ENCODE measurements at regions not wholly inside any gene's neighbourhood (a gene's known extent, or its start where the extent isn't known, plus 50 kb on each side); places are given as distances from the start of the nearest gene placed in this dataset.

DNA sequence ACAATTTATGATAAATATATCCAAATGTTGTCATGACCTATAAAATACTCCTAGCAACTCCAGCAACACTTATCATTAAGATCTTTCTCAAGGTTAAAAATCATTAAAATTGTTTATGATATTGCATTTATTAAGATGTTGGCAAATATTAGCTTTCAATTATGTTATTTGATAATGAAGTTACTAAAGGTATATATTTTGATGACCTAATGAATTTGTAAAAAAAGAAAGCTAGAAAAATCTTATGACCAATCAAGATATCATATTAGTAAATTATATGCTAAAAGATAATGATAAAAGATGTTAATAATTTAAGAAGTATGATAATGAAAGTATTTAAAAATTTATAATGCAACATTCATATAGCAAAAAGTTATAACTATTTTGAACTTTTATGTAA, 66.3 kb upstream of the RAB18 start:
- DNase-seq (ENCODE audit: low read depth, low spot score) (no peak), FAIRE-seq (no peak)
- no peak overlapping the region for H3K27ac ChIP-seq (ENCODE audit: insufficient read depth, low read depth, low read length)
- H3K9me3 ChIP-seq (replicated peaks; ENCODE audit: control insufficient read depth, insufficient read depth, low read length) = no peaks in the 10 kb centered on the region
- no peaks in the 10 kb centered on the region for H3K9me1 ChIP-seq (replicated peaks; ENCODE audit: control insufficient read depth, extremely low read depth, insufficient read depth, low read length)
- TF ChIP-seq, protein P1, sequence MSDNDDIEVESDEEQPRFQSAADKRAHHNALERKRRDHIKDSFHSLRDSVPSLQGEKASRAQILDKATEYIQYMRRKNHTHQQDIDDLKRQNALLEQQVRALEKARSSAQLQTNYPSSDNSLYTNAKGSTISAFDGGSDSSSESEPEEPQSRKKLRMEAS (IDR thresholded peaks at IDR 0.05; ENCODE audit: insufficient read depth, insufficient read length) = no peak
- TF ChIP-seq GATA2 (IDR thresholded peaks at IDR 0.05; ENCODE audit: insufficient read depth, insufficient read length, low read depth, low read length) (no peak), EZH2 (IDR thresholded peaks at IDR 0.05; ENCODE audit: borderline replicate concordance, low read depth, low read length, severe bottlenecking) (no peak), POLR2AphosphoS5 (IDR thresholded peaks at IDR 0.05; ENCODE audit: insufficient read depth, low read depth, low read length) (no peak), JUN (IDR thresholded peaks at IDR 0.05; ENCODE audit: borderline replicate concordance, insufficient read depth, insufficient read length, low read depth) (no peak), POLR2A (IDR thresholded peaks at IDR 0.05; ENCODE audit: low read depth, low read length) (no peak), MYC (IDR thresholded peaks at IDR 0.05; ENCODE audit: low read depth, low read length) (no peak), FOS (IDR thresholded peaks at IDR 0.05; ENCODE audit: borderline replicate concordance, insufficient read depth, low read length) (no peak)
- TF ChIP-seq, protein P2, sequence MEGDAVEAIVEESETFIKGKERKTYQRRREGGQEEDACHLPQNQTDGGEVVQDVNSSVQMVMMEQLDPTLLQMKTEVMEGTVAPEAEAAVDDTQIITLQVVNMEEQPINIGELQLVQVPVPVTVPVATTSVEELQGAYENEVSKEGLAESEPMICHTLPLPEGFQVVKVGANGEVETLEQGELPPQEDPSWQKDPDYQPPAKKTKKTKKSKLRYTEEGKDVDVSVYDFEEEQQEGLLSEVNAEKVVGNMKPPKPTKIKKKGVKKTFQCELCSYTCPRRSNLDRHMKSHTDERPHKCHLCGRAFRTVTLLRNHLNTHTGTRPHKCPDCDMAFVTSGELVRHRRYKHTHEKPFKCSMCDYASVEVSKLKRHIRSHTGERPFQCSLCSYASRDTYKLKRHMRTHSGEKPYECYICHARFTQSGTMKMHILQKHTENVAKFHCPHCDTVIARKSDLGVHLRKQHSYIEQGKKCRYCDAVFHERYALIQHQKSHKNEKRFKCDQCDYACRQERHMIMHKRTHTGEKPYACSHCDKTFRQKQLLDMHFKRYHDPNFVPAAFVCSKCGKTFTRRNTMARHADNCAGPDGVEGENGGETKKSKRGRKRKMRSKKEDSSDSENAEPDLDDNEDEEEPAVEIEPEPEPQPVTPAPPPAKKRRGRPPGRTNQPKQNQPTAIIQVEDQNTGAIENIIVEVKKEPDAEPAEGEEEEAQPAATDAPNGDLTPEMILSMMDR (IDR thresholded peaks at IDR 0.05; ENCODE audit: extremely low read depth in 1 of 2, insufficient read depth in 1 of 2, low read depth in 1 of 2, low read length in 2 of 2) = no peak
- ChIA-PET POLR2A (no interaction called here), CTCF (no interaction called here)
- intact Hi-C loops (cut with micrococcal nuclease) (no loop called here), dilution Hi-C loops (cut with MboI; ENCODE audit: extremely low pct_ligation_motif_present, low sequenced_read_pairs) (no loop called here)
- peaks cover 2 to 10% of the 10 kb centered on the region in 2 experiments for H3K27me3 ChIP-seq (ENCODE audit: control insufficient read depth in 2 of 2, insufficient read depth in 2 of 2, low read length in 2 of 2)
- H3K4me1 ChIP-seq (ENCODE audit: control insufficient read depth, extremely low read depth, insufficient read depth, low read length) = no peaks in the 10 kb centered on the region
- no peak overlapping the region for H3K4me3 ChIP-seq (replicated peaks in 1 of 3; ENCODE audit: insufficient read depth in 1 of 3, low read depth in 1 of 3, low read length in 3 of 3)
- H3K79me2 ChIP-seq (ENCODE audit: control insufficient read depth, insufficient read depth, low read length) = no peaks in the 10 kb centered on the region
- BruUV-seq (replicated peaks) = no TSS peak
- no peaks in the 10 kb centered on the region for H3K36me3 ChIP-seq (ENCODE audit: control insufficient read depth in 2 of 2, extremely low read depth in 1 of 2, insufficient read depth in 2 of 2, low read length in 2 of 2)
- no peak overlapping the region for H2AFZ ChIP-seq (ENCODE audit: low read depth, low read length)
- no peaks in the 10 kb centered on the region for H4K20me1 ChIP-seq (replicated peaks; ENCODE audit: control insufficient read depth, extremely low read depth, insufficient read depth, low read length)
- H3K9ac ChIP-seq (replicated peaks; ENCODE audit: extremely low read depth, insufficient read depth, low read length) = no peak overlapping the region
- H3K4me2 ChIP-seq (ENCODE audit: insufficient read depth, low read length) = no peak overlapping the region
